K562 (cell line): ENCODE measurements at regions not wholly inside any gene's neighbourhood (a gene's known extent, or its start where the extent isn't known, plus 50 kb on each side); places are given as distances from the start of the nearest gene placed in this dataset.

Source experiments
- ATAC-seq: fragments of 200-7000 bp; cut with Tn5 transposase; 3 replicates; pipeline ENCODE4 v1.9.1; 2020; ENCODE audit warnings: moderate library complexity
- BruUV-seq: library from RNA; stranded (reverse); fragments of 400-500 nt; replicated peaks from 2 replicates; lab custom pipeline; 2021; lab: Mats Ljungman, UMichigan
- CTCF ChIA-PET: fragments of 300-600 bp; formaldehyde crosslinking; extraction: SDS; loops from one replicate; lab custom pipeline; 2021; ENCODE audit warnings: low intra/inter-chr PET ratio; lab: Yijun Ruan, JAX
- POLR2A ChIA-PET: fragments of 300-600, 350-650 bp; sonication (Branson Sonifier 250); formaldehyde crosslinking; extraction: SDS; loops from one replicate; lab custom pipeline; 2021; ENCODE audit warnings: antibody characterized with exemption, inconsistent platforms; lab: Yijun Ruan, JAX
- DNase-seq, 4 experiments: peaks; one replicate each; pipeline versions ENCODE4 v3.0.0 to v3.0.0-alpha.2; 2011 to 2018; ENCODE audit warnings: low spot score in 3 of 4, mixed read lengths in 3 of 4; ENCODE audit errors: extremely low read depth in 1 of 4
- FAIRE-seq: peaks from 2 replicates; lab custom pipeline; 2011; peaks lifted over from hg19 to GRCh38; lab: Jason Lieb, UNC
- H2AFZ ChIP-seq: 2 replicates; pipeline ENCODE4 v1.6.0; 2011; ENCODE audit warnings: low read depth, low read length, control low read depth, inconsistent platforms
- H3K27ac ChIP-seq: fragments of 200-600 bp; 3 replicates; pipeline ENCODE4 v1.8.0; 2011; ENCODE audit warnings: low read depth, mild to moderate bottlenecking, control low read depth, inconsistent platforms, low read length, moderate library complexity, mixed read lengths; ENCODE audit errors: extremely low read depth
- H3K27me3 ChIP-seq, 2 experiments: fragments of 300-600 bp in 1 of 2; 2 replicates in 1 of 2; 3 replicates in 1 of 2; pipeline versions ENCODE4 v1.6.0 to v1.8.0; 2011; ENCODE audit warnings: inconsistent platforms in 2 of 2, low read length in 2 of 2, mild to moderate bottlenecking in 1 of 2, mixed read lengths in 1 of 2, moderate library complexity in 1 of 2; ENCODE audit not compliant: control insufficient read depth in 2 of 2, insufficient read depth in 2 of 2
- H3K36me3 ChIP-seq: fragments of 300-600 bp; 3 replicates; pipeline ENCODE4 v1.8.0; 2011; ENCODE audit warnings: mild to moderate bottlenecking, low read length, inconsistent platforms; ENCODE audit not compliant: control insufficient read depth, insufficient read depth
- H3K4me1 ChIP-seq, 2 experiments: fragments of 200-600 bp in 1 of 2; replicated peaks in 1 of 2; 2 replicates in 1 of 2; 3 replicates in 1 of 2; pipeline versions ENCODE4 v1.5.1 to v1.8.0; 2011; ENCODE audit warnings: inconsistent platforms in 2 of 2, low read length in 2 of 2, mild to moderate bottlenecking in 1 of 2, mixed read lengths in 1 of 2, moderate library complexity in 1 of 2; ENCODE audit not compliant: control insufficient read depth in 2 of 2, insufficient read depth in 2 of 2
- H3K4me2 ChIP-seq: 2 replicates; pipeline ENCODE4 v1.6.1; 2011; ENCODE audit warnings: low read length, control low read depth, inconsistent platforms, mixed read lengths; ENCODE audit not compliant: insufficient read depth
- H3K4me3 ChIP-seq: fragments of 200-600 bp; sonication (generic), shearing (Covaris generic); 2 replicates; pipeline ENCODE4 v1.5.1; 2016; ENCODE audit warnings: control low read depth, inconsistent platforms
- H3K79me2 ChIP-seq: fragments of 200-600 bp; 3 replicates; pipeline ENCODE4 v1.8.0; 2011; ENCODE audit warnings: low read length, inconsistent platforms; ENCODE audit not compliant: control insufficient read depth, insufficient read depth
- H3K9ac ChIP-seq, 2 experiments: 2 replicates each; pipeline versions ENCODE4 v1.6.0 to v1.6.1; 2011; ENCODE audit warnings: low read depth in 2 of 2, low read length in 2 of 2, control low read depth in 1 of 2, inconsistent platforms in 1 of 2, mild to moderate bottlenecking in 1 of 2, mixed read lengths in 1 of 2; ENCODE audit not compliant: insufficient read depth in 1 of 2
- H3K9me1 ChIP-seq: one replicate; pipeline ENCODE4 v1.6.0; 2011; ENCODE audit warnings: inconsistent platforms, mild to moderate bottlenecking, low read length, moderate library complexity; ENCODE audit not compliant: control insufficient read depth, insufficient read depth
- H3K9me3 ChIP-seq: replicated peaks from 2 replicates; pipeline ENCODE4 v1.5.1; 2011; ENCODE audit warnings: low read depth, low read length, inconsistent platforms; ENCODE audit not compliant: control insufficient read depth, insufficient read depth
- H4K20me1 ChIP-seq: replicated peaks from 2 replicates; pipeline ENCODE4 v1.6.1; 2011; ENCODE audit warnings: low read length, inconsistent platforms, mixed read lengths; ENCODE audit not compliant: control insufficient read depth, insufficient read depth
- CBFA2T2 ChIP-seq: fragments of 450-650 bp; conservative IDR thresholded peaks from 2 replicates; pipeline ENCODE4 v1.6.1; 2017; ENCODE audit warnings: mild to moderate bottlenecking
- CGGBP1 ChIP-seq: fragments of 250-450 bp; sonication (Bioruptor Pico); IDR thresholded peaks from 2 replicates; pipeline ENCODE4 v1.9.0; 2021; ENCODE audit warnings: mild to moderate bottlenecking
- ETS2 ChIP-seq: IDR thresholded peaks from 2 replicates; pipeline ENCODE4 v1.6.1; 2016; ENCODE audit warnings: borderline replicate concordance, missing genetic modification characterization, mild to moderate bottlenecking, moderate library complexity, missing compliant biosample characterization; ENCODE audit not compliant: poor library complexity, severe bottlenecking
- HMG20A ChIP-seq: fragments of 450-650 bp; formaldehyde crosslinking; conservative IDR thresholded peaks from 2 replicates; pipeline ENCODE4 v1.4.0; 2020; ENCODE audit warnings: mild to moderate bottlenecking, mixed read lengths
- HMGN3 ChIP-seq: IDR thresholded peaks from 2 replicates; pipeline ENCODE4 v1.6.1; 2011; ENCODE audit warnings: borderline replicate concordance, low read depth, mild to moderate bottlenecking, mixed read lengths, low read length; ENCODE audit not compliant: insufficient read length; ENCODE audit errors: extremely low read depth
- KDM5B ChIP-seq: fragments of 200-600 bp; sonication (generic); IDR thresholded peaks from 2 replicates; pipeline ENCODE4 v1.6.1; 2012; ENCODE audit warnings: low read depth, mild to moderate bottlenecking, moderate library complexity, low read length, control low read depth, inconsistent platforms; ENCODE audit not compliant: insufficient replicate concordance
- MAFF ChIP-seq: IDR thresholded peaks from 2 replicates; pipeline ENCODE4 v1.6.1; 2012; ENCODE audit warnings: low read length, improper control_type of control experiment
- NONO ChIP-seq, 2 experiments: fragments of 200-400 bp in 1 of 2; fragments of 450-650 bp in 1 of 2; formaldehyde crosslinking in 1 of 2; IDR thresholded peaks; 2 replicates each; pipeline ENCODE4 v1.6.1; 2017; ENCODE audit warnings: low read depth in 2 of 2, mild to moderate bottlenecking in 2 of 2, moderate library complexity in 2 of 2, low read length in 1 of 2
- SRSF3 ChIP-seq: fragments of 200-400 bp; formaldehyde crosslinking; IDR thresholded peaks from 2 replicates; pipeline ENCODE4 v1.6.1; 2016; ENCODE audit warnings: mild to moderate bottlenecking, low read length, moderate library complexity; ENCODE audit not compliant: insufficient read depth
- STAT5A ChIP-seq: IDR thresholded peaks from 2 replicates; pipeline ENCODE4 v1.6.1; 2012; ENCODE audit warnings: low read length, inconsistent platforms, borderline replicate concordance
- TSHZ1 ChIP-seq: fragments of 250-450 bp; sonication (Bioruptor Pico); IDR thresholded peaks from 2 replicates; pipeline ENCODE4 v1.4.0; 2020; ENCODE audit warnings: mild to moderate bottlenecking, moderate library complexity
- XRCC3 ChIP-seq: fragments of 450-650 bp; IDR thresholded peaks from 2 replicates; pipeline ENCODE4 v1.6.1; 2017; ENCODE audit warnings: mild to moderate bottlenecking, moderate library complexity
- WGBS: fragments of 100-300 bp; shearing (Covaris generic); methylation state at CpG from one replicate; pipeline ENCODE4 v1.1.6; 2016; ENCODE audit warnings: low coverage, mixed read lengths; ENCODE audit not compliant: insufficient coverage; ENCODE audit errors: missing lambda C conversion rate; 5-methylcytosine and 5-hydroxymethylcytosine counted together
- in situ Hi-C: fragments of 300-500 bp; cut with MboI; formaldehyde crosslinking; loops from 4 replicates; pipeline ENCODE4 v1.15.0; 2018; ENCODE audit warnings: inconsistent platforms, mixed read lengths
- intact Hi-C: fragments of 100-400 bp; cut with micrococcal nuclease; formaldehyde crosslinking; loops from 2 replicates; pipeline ENCODE4 v1.14.2; 2022

GRCh38 chrX:131746491-131746968 is 202.7 kb downstream of the OR13H1 start (continued):
- TF ChIP-seq ETS2 = no peak

- in situ Hi-C loops (no loop called here), intact Hi-C loops (no loop called here)
- Histone ChIP-seq H3K79me2 (no peaks in the 10 kb centered on the region), H3K4me2 (no peak overlapping the region), H4K20me1 (no peaks in the 10 kb centered on the region), H3K27ac (no peak overlapping the region), H3K36me3 (peaks cover 59% of the 10 kb centered on the region), H3K4me3 (no peak overlapping the region), H3K9ac (no peak overlapping the region), H3K4me1 (0 out of 5 replicates have a peak, but pooled peaks cover 0 to 3% of the 10 kb centered on the region in 2 experiments), H2AFZ (no peak overlapping the region), H3K9me1 (no peaks in the 10 kb centered on the region), H3K9me3 (no peaks in the 10 kb centered on the region; the same call in 1 of the 2 replicates), H3K27me3 (no peaks in the 10 kb centered on the region)
- CTCF ChIA-PET = no interaction called here
- no peak for TF ChIP-seq MAFF
- no peak for TF ChIP-seq HMG20A (CRISPR knock-in tag)
- TF ChIP-seq STAT5A = no peak
- TF ChIP-seq TSHZ1 = no peak
- TF ChIP-seq SRSF3 = no peak
- no peak for TF ChIP-seq CBFA2T2
- TF ChIP-seq XRCC3 = no peak
- TF ChIP-seq NONO (IDR thresholded peaks at IDR 0.05; ENCODE audit: low read depth in 2 of 2, low read length in 1 of 2) = no peak
- no peak for TF ChIP-seq HMGN3
- no peak for TF ChIP-seq CGGBP1 (CRISPR knock-in tag)
- TF ChIP-seq KDM5B = no peak
- 90% methylated on average over 9 of the region's 9 CpGs for WGBS
- BruUV-seq = no TSS peak
- ATAC-seq (no peak), FAIRE-seq (no peak), DNase-seq (no peak)
- POLR2A ChIA-PET = no interaction called here
These were observed 203.3 kb downstream of the OR13H1 start for GRCh38 chrX:131747173-131747572.
